ENCODE measurements at regions not wholly inside any gene's neighbourhood (a gene's known extent, or its start where the extent isn't known, plus 50 kb on each side); places are given as distances from the start of the nearest gene placed in this dataset.

GRCh38 chr16:60914334-60914733 lies 1121.9 kb downstream of the CDH8 start:
- H3K27me3 ChIP-seq (ENCODE audit: low read length), result no peaks in the 10 kb centered on the region
- no peaks in the 10 kb centered on the region for H3K79me2 ChIP-seq (ENCODE audit: low read length)
- H4K20me1 ChIP-seq (ENCODE audit: low read length), result no peaks in the 10 kb centered on the region
- no peaks in the 10 kb centered on the region for H3K9me3 ChIP-seq (ENCODE audit: low read length)
- no peaks in the 10 kb centered on the region for H3K4me1 ChIP-seq (ENCODE audit: insufficient read depth, low read length)
- ChIA-PET CTCF (no interaction called here), POLR2A (ENCODE audit: unreplicated experiment) (no interaction called here)
- intact Hi-C loops (cut with micrococcal nuclease), result no loop called here
- no peak overlapping the region for H2AFZ ChIP-seq (ENCODE audit: low read length)
- ATAC-seq (no peak), DNase-seq (no peak)
- TF ChIP-seq EZH2phosphoT487 (IDR thresholded peaks at IDR 0.05; ENCODE audit: borderline replicate concordance, low read length), result no peak
- TF ChIP-seq EZH2 (IDR thresholded peaks at IDR 0.05; ENCODE audit: low read length, unreplicated experiment), result no peak
- no peak for TF ChIP-seq CTCF (conservative IDR thresholded peaks at IDR 0.05; ENCODE audit: low read depth, low read length)
- no peaks in the 10 kb centered on the region for H3F3A ChIP-seq (ENCODE audit: low read length, unreplicated experiment)
- H3K9me2 ChIP-seq (replicated peaks; ENCODE audit: low read length), result no peaks in the 10 kb centered on the region
- H3K36me3 ChIP-seq (ENCODE audit: low read depth, low read length), result no peaks in the 10 kb centered on the region
- BruUV-seq (replicated peaks), result no TSS peak
- no peak overlapping the region for H3K4me3 ChIP-seq (ENCODE audit: low read length)
- H3K4me2 ChIP-seq (ENCODE audit: low read length), result no peak overlapping the region
- no peak overlapping the region for H3K9ac ChIP-seq (ENCODE audit: low read length)
- H3K27ac ChIP-seq (ENCODE audit: low read length), result no peak overlapping the region

- ChIA-PET CTCF (no interaction called here), POLR2A (ENCODE audit: unreplicated experiment) (no interaction called here)
- Histone ChIP-seq H2AFZ (ENCODE audit: low read length) (no peak overlapping the region), H3K9ac (ENCODE audit: low read length) (no peak overlapping the region), H3K27ac (ENCODE audit: low read length) (no peak overlapping the region), H3K4me3 (ENCODE audit: low read length) (no peak overlapping the region), H4K20me1 (ENCODE audit: low read length) (no peaks in the 10 kb centered on the region), H3K79me2 (ENCODE audit: low read length) (no peaks in the 10 kb centered on the region), H3K9me2 (replicated peaks; ENCODE audit: low read length) (no peaks in the 10 kb centered on the region), H3K36me3 (ENCODE audit: low read depth, low read length) (no peaks in the 10 kb centered on the region), H3F3A (ENCODE audit: low read length, unreplicated experiment) (no peaks in the 10 kb centered on the region), H3K4me1 (ENCODE audit: insufficient read depth, low read length) (no peaks in the 10 kb centered on the region), H3K27me3 (ENCODE audit: low read length) (no peaks in the 10 kb centered on the region), H3K9me3 (ENCODE audit: low read length) (no peaks in the 10 kb centered on the region), H3K4me2 (ENCODE audit: low read length) (no peak overlapping the region)
- BruUV-seq (replicated peaks), result no TSS peak
- DNase-seq, result no peak
- ATAC-seq, result no peak
- no peak; the same call in 1 of the 2 replicates for TF ChIP-seq CTCF (conservative IDR thresholded peaks at IDR 0.05; ENCODE audit: low read depth, low read length)
- no peak for TF ChIP-seq EZH2phosphoT487 (IDR thresholded peaks at IDR 0.05; ENCODE audit: borderline replicate concordance, low read length)
- TF ChIP-seq EZH2 (IDR thresholded peaks at IDR 0.05; ENCODE audit: low read length, unreplicated experiment), result no peak
- intact Hi-C loops (cut with micrococcal nuclease), result no loop called here
Measured at GRCh38 chr16:60907645-60908044, 1128.6 kb downstream of the CDH8 start.

DNA sequence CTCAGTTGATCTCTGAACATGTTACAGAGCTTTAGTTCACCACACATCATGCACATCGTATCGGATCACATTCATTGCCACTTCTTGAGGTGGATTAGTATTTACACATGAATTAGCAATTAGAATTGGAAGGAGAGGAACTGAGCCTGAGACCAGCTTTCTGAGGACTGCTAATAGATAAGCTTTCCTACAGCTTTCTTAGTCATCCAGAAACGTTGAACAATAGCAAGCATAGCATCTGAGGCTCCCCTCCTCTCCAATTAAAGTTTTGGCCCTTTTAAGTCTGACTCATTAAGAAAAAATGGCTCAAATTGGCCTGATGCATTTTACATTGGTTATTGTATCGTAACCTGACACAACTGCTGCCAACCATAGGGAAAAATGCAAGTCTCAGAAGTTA lies 1130.4 kb downstream of the CDH8 start:
- ATAC-seq (no peak), DNase-seq (no peak)
- Histone ChIP-seq H3K4me2 (ENCODE audit: low read length) (no peak overlapping the region), H3K27ac (ENCODE audit: low read length) (no peak overlapping the region), H4K20me1 (ENCODE audit: low read length) (no peaks in the 10 kb centered on the region), H3K27me3 (ENCODE audit: low read length) (no peaks in the 10 kb centered on the region), H3K9me3 (ENCODE audit: low read length) (no peaks in the 10 kb centered on the region), H3K4me3 (ENCODE audit: low read length) (no peak overlapping the region), H3F3A (ENCODE audit: low read length, unreplicated experiment) (no peaks in the 10 kb centered on the region), H2AFZ (ENCODE audit: low read length) (no peak overlapping the region), H3K9me2 (replicated peaks; ENCODE audit: low read length) (no peaks in the 10 kb centered on the region), H3K79me2 (ENCODE audit: low read length) (no peaks in the 10 kb centered on the region), H3K9ac (ENCODE audit: low read length) (no peak overlapping the region), H3K4me1 (ENCODE audit: insufficient read depth, low read length) (no peaks in the 10 kb centered on the region), H3K36me3 (ENCODE audit: low read depth, low read length) (no peaks in the 10 kb centered on the region)
- TF ChIP-seq CTCF (conservative IDR thresholded peaks at IDR 0.05; ENCODE audit: low read depth, low read length), result no peak
- no peak for TF ChIP-seq EZH2 (IDR thresholded peaks at IDR 0.05; ENCODE audit: low read length, unreplicated experiment)
- no peak for TF ChIP-seq EZH2phosphoT487 (IDR thresholded peaks at IDR 0.05; ENCODE audit: borderline replicate concordance, low read length)
- no TSS peak for BruUV-seq (replicated peaks)
- ChIA-PET POLR2A (ENCODE audit: unreplicated experiment) (no interaction called here), CTCF (no interaction called here)
- intact Hi-C loops (cut with micrococcal nuclease), result no loop called here

Data from PC-3 (cell line).